Mesenchymal stem cell (in vitro differentiated cells and primary cell): ENCODE measurements at regions not wholly inside any gene's neighbourhood (a gene's known extent, or its start where the extent isn't known, plus 50 kb on each side); places are given as distances from the start of the nearest gene placed in this dataset.
"Not testable (repeated sequence)": the region's sequence is repeated elsewhere in the genome, so short reads cannot be mapped to it uniquely, and the experiment has no call there.

Experiments used
- DNase-seq: peaks from one replicate; pipeline ENCODE4 v3.0.0-alpha.2; 2013
- H2AFZ ChIP-seq: one replicate; pipeline ENCODE4 v1.6.1; 2013; ENCODE audit warnings: low read depth, mild to moderate bottlenecking, control low read depth, inconsistent platforms, low read length, moderate library complexity
- H2AK5ac ChIP-seq: 2 replicates; pipeline ENCODE4 v1.6.1; 2013; ENCODE audit warnings: low read length, moderate library complexity, mild to moderate bottlenecking, inconsistent platforms; ENCODE audit not compliant: severe bottlenecking
- H2BK120ac ChIP-seq: one replicate; pipeline ENCODE4 v1.6.1; 2013; ENCODE audit warnings: low read depth, mild to moderate bottlenecking, inconsistent platforms, low read length, moderate library complexity
- H2BK12ac ChIP-seq, 2 experiments: one replicate each; pipeline ENCODE4 v1.6.1; 2013; ENCODE audit warnings: inconsistent platforms in 2 of 2, low read length in 2 of 2, mild to moderate bottlenecking in 2 of 2, moderate library complexity in 2 of 2, control low read depth in 1 of 2
- H2BK15ac ChIP-seq: one replicate; pipeline ENCODE4 v1.6.1; 2013; ENCODE audit warnings: mild to moderate bottlenecking, low read depth, inconsistent platforms; ENCODE audit not compliant: poor library complexity, severe bottlenecking
- H2BK5ac ChIP-seq: 2 replicates; pipeline ENCODE4 v1.6.1; 2013; ENCODE audit warnings: low read depth, mild to moderate bottlenecking, low read length, control low read depth, inconsistent platforms; ENCODE audit not compliant: poor library complexity, severe bottlenecking
- H3K14ac ChIP-seq, 2 experiments: one replicate each; pipeline ENCODE4 v1.6.1; 2013; ENCODE audit warnings: inconsistent platforms in 2 of 2, low read length in 2 of 2, control low read depth in 1 of 2, mild to moderate bottlenecking in 1 of 2, moderate library complexity in 1 of 2
- H3K18ac ChIP-seq, 2 experiments: one replicate each; pipeline ENCODE4 v1.6.1; 2013; ENCODE audit warnings: inconsistent platforms in 2 of 2, low read length in 2 of 2, control low read depth in 1 of 2, low read depth in 1 of 2, mild to moderate bottlenecking in 1 of 2
- H3K23ac ChIP-seq, 2 experiments: one replicate each; pipeline ENCODE4 v1.6.1; 2013; ENCODE audit warnings: inconsistent platforms in 2 of 2, low read length in 2 of 2, mild to moderate bottlenecking in 2 of 2, moderate library complexity in 2 of 2, control low read depth in 1 of 2
- H3K27ac ChIP-seq: 2 replicates; pipeline ENCODE4 v1.5.1; 2013; ENCODE audit warnings: mild to moderate bottlenecking, moderate library complexity, low read length, control low read depth, inconsistent platforms; ENCODE audit not compliant: poor library complexity, severe bottlenecking
- H3K27me3 ChIP-seq, 2 experiments: 2 replicates each; pipeline versions ENCODE4 v1.6.1 to v1.7.0; 2013; ENCODE audit warnings: low read length in 2 of 2, mild to moderate bottlenecking in 2 of 2, moderate library complexity in 2 of 2, control low read depth in 1 of 2, inconsistent platforms in 1 of 2; ENCODE audit not compliant: control insufficient read depth in 1 of 2, insufficient read depth in 1 of 2
- H3K36me3 ChIP-seq, 2 experiments: 2 replicates each; pipeline versions ENCODE4 v1.6.1 to v1.7.0; 2013; ENCODE audit warnings: low read length in 2 of 2, control low read depth in 1 of 2, inconsistent platforms in 1 of 2, low read depth in 1 of 2, mild to moderate bottlenecking in 1 of 2; ENCODE audit not compliant: insufficient read depth in 2 of 2, control insufficient read depth in 1 of 2
- H3K4ac ChIP-seq, 2 experiments: one replicate each; pipeline ENCODE4 v1.6.1; 2013; ENCODE audit warnings: inconsistent platforms in 2 of 2, low read length in 2 of 2, mild to moderate bottlenecking in 2 of 2, moderate library complexity in 2 of 2, control low read depth in 1 of 2, low read depth in 1 of 2
- H3K4me1 ChIP-seq: 2 replicates; pipeline ENCODE4 v1.6.1; 2013; ENCODE audit warnings: low read depth, low read length, control low read depth; ENCODE audit not compliant: control insufficient read depth, insufficient read depth
- H3K4me2 ChIP-seq: 2 replicates; pipeline ENCODE4 v1.6.1; 2013; ENCODE audit warnings: low read length, mild to moderate bottlenecking, inconsistent platforms; ENCODE audit not compliant: poor library complexity, severe bottlenecking
- H3K4me3 ChIP-seq, 2 experiments: 2 replicates each; pipeline versions ENCODE4 v1.5.1 to v1.7.0; 2013; ENCODE audit warnings: low read length in 2 of 2, mild to moderate bottlenecking in 2 of 2, control low read depth in 1 of 2, low read depth in 1 of 2; ENCODE audit not compliant: insufficient read depth in 1 of 2
- H3K79me1 ChIP-seq: replicated peaks from 2 replicates; pipeline ENCODE4 v1.6.1; 2013; ENCODE audit warnings: mild to moderate bottlenecking, control low read depth, low read length, inconsistent platforms; ENCODE audit not compliant: poor library complexity, severe bottlenecking
- H3K9ac ChIP-seq: 2 replicates; pipeline ENCODE4 v1.7.0; 2013; ENCODE audit warnings: mild to moderate bottlenecking, low read length, moderate library complexity
- H3K9me3 ChIP-seq: 2 replicates; pipeline ENCODE4 v1.7.0; 2013; ENCODE audit warnings: mild to moderate bottlenecking, low read length; ENCODE audit not compliant: control insufficient read depth
- H4K8ac ChIP-seq: one replicate; pipeline ENCODE4 v1.6.1; 2013; ENCODE audit warnings: inconsistent platforms, mild to moderate bottlenecking, low read length, moderate library complexity
- H4K91ac ChIP-seq: one replicate; pipeline ENCODE4 v1.6.1; 2013; ENCODE audit warnings: mild to moderate bottlenecking, low read length, inconsistent platforms
- WGBS: methylation state at CpG from one replicate; pipeline ENCODE4 v1.1.7; 2013; ENCODE audit warnings: mixed read lengths; 5-methylcytosine and 5-hydroxymethylcytosine counted together

DNA sequence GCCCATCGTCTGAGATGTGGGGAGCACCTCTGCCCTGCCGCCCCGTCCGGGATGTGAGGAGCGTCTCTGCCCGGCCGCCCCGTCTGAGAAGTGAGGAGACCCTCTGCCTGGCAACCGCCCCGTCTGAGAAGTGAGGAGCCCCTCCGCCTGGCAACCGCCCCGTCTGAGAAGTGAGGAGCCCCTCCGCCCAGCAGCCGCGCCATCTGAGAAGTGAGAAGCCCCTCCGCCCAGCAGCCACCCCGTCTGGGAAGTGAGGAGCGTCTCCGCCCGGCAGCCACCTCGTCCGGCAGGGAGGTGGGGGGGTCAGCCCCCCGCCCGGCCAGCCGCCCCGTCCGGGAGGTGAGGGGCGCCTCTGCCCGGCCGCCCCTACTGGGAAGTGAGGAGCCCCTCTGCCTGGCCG lies 267.2 kb downstream of the MEF2C start:
- not testable (repeated sequence) for H2BK12ac ChIP-seq, H3K36me3 ChIP-seq, H4K91ac ChIP-seq, H2BK120ac ChIP-seq, H2BK15ac ChIP-seq, H2BK5ac ChIP-seq, H3K27me3 ChIP-seq, H4K8ac ChIP-seq, H3K9me3 ChIP-seq, H3K14ac ChIP-seq, H3K4ac ChIP-seq, H3K9ac ChIP-seq, H3K4me1 ChIP-seq, DNase-seq, H3K4me2 ChIP-seq, H3K79me1 ChIP-seq, H3K18ac ChIP-seq, H2AFZ ChIP-seq, H2AK5ac ChIP-seq, H3K4me3 ChIP-seq, H3K23ac ChIP-seq, H3K27ac ChIP-seq
- 100% methylated on average over 1 of the region's 32 CpGs for WGBS

DNA sequence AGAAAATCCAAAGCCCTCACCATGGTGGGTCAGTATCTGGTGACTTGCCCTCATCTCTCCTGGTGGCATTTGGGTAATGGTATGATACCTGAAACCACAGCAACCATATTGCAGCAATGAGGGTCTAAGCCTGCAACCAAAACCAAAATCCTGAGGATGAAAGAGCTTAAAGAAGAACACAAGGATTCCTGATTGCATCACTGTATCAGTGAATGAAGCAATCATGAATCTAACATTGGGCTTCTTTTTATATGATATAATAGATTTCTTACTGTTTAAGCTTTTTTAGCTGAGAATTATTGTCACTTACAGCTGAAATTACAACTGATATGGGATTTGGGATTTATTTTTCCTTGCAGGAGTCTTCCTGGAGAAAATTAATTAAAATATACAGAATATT lies 269.9 kb downstream of the MEF2C start:
- Histone ChIP-seq H3K27ac (no peak overlapping the region), H2BK15ac (no peak overlapping the region), H3K9ac (no peak overlapping the region), H3K14ac (no peak overlapping the region), H3K79me1 (no peaks in the 10 kb centered on the region), H2AFZ (no peak overlapping the region), H4K91ac (no peak overlapping the region), H2BK5ac (no peak overlapping the region), H3K36me3 (no peaks in the 10 kb centered on the region), H3K4me3 (no peak overlapping the region), H3K4me1 (no peaks in the 10 kb centered on the region), H3K27me3 (no peaks in the 10 kb centered on the region), H3K4ac (no peak overlapping the region), H3K18ac (no peak overlapping the region), H3K9me3 (no peaks in the 10 kb centered on the region), H4K8ac (no peak overlapping the region), H2BK12ac (no peak overlapping the region), H2BK120ac (no peak overlapping the region), H3K23ac (no peak overlapping the region), H2AK5ac (no peak overlapping the region), H3K4me2 (no peak overlapping the region)
- no peak for DNase-seq

DNA sequence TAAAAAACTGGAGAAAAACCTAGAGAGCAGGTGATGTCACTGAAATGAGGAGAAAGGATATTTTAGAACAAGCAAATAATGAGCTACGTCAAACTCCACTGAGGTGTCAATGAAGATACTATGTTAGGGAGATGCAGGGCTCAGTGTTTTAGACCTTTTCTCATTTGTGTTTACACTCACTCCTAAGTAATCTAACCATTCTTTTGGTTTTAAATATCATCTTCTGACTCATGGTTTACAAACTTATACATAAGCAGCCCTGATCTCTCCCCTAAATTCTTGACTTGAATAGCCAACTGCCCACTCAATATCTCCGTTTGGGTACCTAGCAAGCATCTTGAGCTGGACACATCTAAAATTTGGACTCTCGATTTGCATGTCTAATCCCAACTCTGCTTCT lies 272.4 kb downstream of the MEF2C start:
- Histone ChIP-seq H3K9ac (no peak overlapping the region), H4K8ac (no peak overlapping the region), H3K36me3 (no peaks in the 10 kb centered on the region), H3K9me3 (no peaks in the 10 kb centered on the region), H3K27ac (no peak overlapping the region), H2AK5ac (no peak overlapping the region), H3K27me3 (no peaks in the 10 kb centered on the region), H3K4me2 (no peak overlapping the region), H3K18ac (no peak overlapping the region), H3K4ac (no peak overlapping the region), H2AFZ (no peak overlapping the region), H3K23ac (no peak overlapping the region), H2BK12ac (no peak overlapping the region), H3K4me3 (no peak overlapping the region), H2BK5ac (no peak overlapping the region), H3K4me1 (no peaks in the 10 kb centered on the region), H4K91ac (no peak overlapping the region), H2BK15ac (no peak overlapping the region), H2BK120ac (no peak overlapping the region), H3K14ac (no peak overlapping the region), H3K79me1 (no peaks in the 10 kb centered on the region)
- WGBS, result 82% methylated on average over 3 of the region's 3 CpGs
- DNase-seq, result no peak

DNA sequence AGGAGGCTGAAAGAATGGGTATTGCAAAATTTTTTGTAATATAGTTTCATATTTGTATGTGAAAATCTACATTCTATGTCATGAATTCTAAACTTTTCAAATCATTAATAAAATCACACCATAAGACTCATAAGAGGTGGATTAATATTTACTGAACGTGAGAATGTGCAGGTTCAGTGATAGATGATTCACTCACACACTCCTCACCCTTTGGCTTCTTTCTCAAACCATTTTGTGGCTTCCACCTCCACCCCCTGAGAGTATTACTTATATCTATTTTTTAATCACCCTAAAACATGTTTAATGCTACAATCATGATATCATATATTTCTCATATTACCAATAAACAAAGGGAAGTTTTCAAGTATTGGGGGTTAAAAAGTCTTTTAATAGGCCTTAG lies 275.5 kb downstream of the MEF2C start:
- Histone ChIP-seq H4K8ac (no peak overlapping the region), H2AK5ac (no peak overlapping the region), H3K23ac (no peak overlapping the region), H3K4me1 (no peaks in the 10 kb centered on the region), H3K79me1 (no peaks in the 10 kb centered on the region), H4K91ac (no peak overlapping the region), H3K4ac (no peak overlapping the region), H2AFZ (no peak overlapping the region), H2BK12ac (no peak overlapping the region), H3K14ac (no peak overlapping the region), H3K36me3 (no peaks in the 10 kb centered on the region), H3K4me2 (no peak overlapping the region), H3K18ac (no peak overlapping the region), H2BK120ac (no peak overlapping the region), H3K9ac (no peak overlapping the region), H3K27me3 (no peaks in the 10 kb centered on the region), H3K4me3 (no peak overlapping the region), H3K9me3 (no peaks in the 10 kb centered on the region), H2BK5ac (no peak overlapping the region), H2BK15ac (no peak overlapping the region), H3K27ac (no peak overlapping the region)
- DNase-seq, result no peak
- WGBS, result 60% methylated on average over 1 of the region's 1 CpG
